IPS-18a (cell line): ENCODE measurements at regions not wholly inside any gene's neighbourhood (a gene's known extent, or its start where the extent isn't known, plus 50 kb on each side); places are given as distances from the start of the nearest gene placed in this dataset.

Source experiments
- H3K27ac ChIP-seq: one replicate; pipeline ENCODE4 v1.5.1; 2013; ENCODE audit warnings: low read length
- H3K27me3 ChIP-seq: one replicate; pipeline ENCODE4 v1.6.1; 2013; ENCODE audit warnings: mild to moderate bottlenecking, low read length; ENCODE audit not compliant: control insufficient read depth, insufficient read depth
- H3K36me3 ChIP-seq: one replicate; pipeline ENCODE4 v1.6.1; 2013; ENCODE audit warnings: low read depth, low read length; ENCODE audit not compliant: control insufficient read depth
- H3K4me1 ChIP-seq: one replicate; pipeline ENCODE4 v1.6.1; 2013; ENCODE audit warnings: low read depth, low read length; ENCODE audit not compliant: control insufficient read depth
- H3K4me3 ChIP-seq: one replicate; pipeline ENCODE4 v1.5.1; 2013; ENCODE audit warnings: low read length
- H3K9ac ChIP-seq: one replicate; pipeline ENCODE4 v1.6.1; 2013; ENCODE audit warnings: mild to moderate bottlenecking, low read length, moderate library complexity
- H3K9me3 ChIP-seq: one replicate; pipeline ENCODE4 v1.6.1; 2013; ENCODE audit warnings: low read depth, low read length; ENCODE audit not compliant: control insufficient read depth

GRCh38 chr1:218646288-218646687 lies 301.2 kb downstream of the TGFB2 start:
- no peak overlapping the region for H3K4me3 ChIP-seq
- H3K27me3 ChIP-seq, result no peaks in the 10 kb centered on the region
- no peaks in the 10 kb centered on the region for H3K4me1 ChIP-seq
- H3K9me3 ChIP-seq, result no peaks in the 10 kb centered on the region
- H3K36me3 ChIP-seq, result no peaks in the 10 kb centered on the region
- H3K27ac ChIP-seq, result no peak overlapping the region
- no peak overlapping the region for H3K9ac ChIP-seq

- H3K36me3 ChIP-seq, result no peaks in the 10 kb centered on the region
- no peaks in the 10 kb centered on the region for H3K4me1 ChIP-seq
- no peak overlapping the region for H3K4me3 ChIP-seq
- no peaks in the 10 kb centered on the region for H3K9me3 ChIP-seq
- no peaks in the 10 kb centered on the region for H3K27me3 ChIP-seq
- no peak overlapping the region for H3K9ac ChIP-seq
- H3K27ac ChIP-seq, result no peak overlapping the region
Observed at GRCh38 chr1:218656301-218657037, 311.3 kb downstream of the TGFB2 start.

- Histone ChIP-seq H3K9ac (no peak overlapping the region), H3K27me3 (no peaks in the 10 kb centered on the region), H3K36me3 (no peaks in the 10 kb centered on the region), H3K4me3 (no peak overlapping the region), H3K27ac (no peak overlapping the region), H3K4me1 (no peaks in the 10 kb centered on the region), H3K9me3 (no peaks in the 10 kb centered on the region)
Observed at GRCh38 chr1:218658269-218658668, 313.1 kb downstream of the TGFB2 start.

DNA sequence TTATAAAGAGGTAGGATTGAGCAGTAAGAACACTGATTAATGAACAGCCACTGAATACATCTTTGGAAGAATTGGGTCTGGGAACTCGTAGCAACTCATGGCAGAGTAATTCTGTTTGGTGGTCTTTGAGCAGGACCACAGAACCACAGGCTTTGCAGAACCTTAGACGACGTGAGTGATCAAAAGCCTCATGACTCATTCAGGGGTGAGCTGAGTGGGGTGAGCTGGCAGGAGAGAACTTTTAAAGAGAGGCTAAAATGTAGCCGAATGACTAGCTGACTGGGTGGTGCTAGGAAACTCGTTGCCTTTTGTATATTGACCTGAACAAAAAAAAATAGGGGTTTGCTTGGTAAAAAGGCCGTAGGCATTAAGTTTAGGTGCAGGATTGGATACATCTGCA lies 313.8 kb downstream of the TGFB2 start:
- Histone ChIP-seq H3K4me3 (no peak overlapping the region), H3K27ac (no peak overlapping the region), H3K36me3 (no peaks in the 10 kb centered on the region), H3K27me3 (no peaks in the 10 kb centered on the region), H3K9ac (no peak overlapping the region), H3K9me3 (no peaks in the 10 kb centered on the region), H3K4me1 (no peaks in the 10 kb centered on the region)

GRCh38 chr1:218659911-218660677 lies 315.0 kb downstream of the TGFB2 start:
- Histone ChIP-seq H3K36me3 (no peaks in the 10 kb centered on the region), H3K9me3 (no peaks in the 10 kb centered on the region), H3K27ac (no peak overlapping the region), H3K4me3 (no peak overlapping the region), H3K4me1 (no peaks in the 10 kb centered on the region), H3K27me3 (no peaks in the 10 kb centered on the region), H3K9ac (no peak overlapping the region)

DNA sequence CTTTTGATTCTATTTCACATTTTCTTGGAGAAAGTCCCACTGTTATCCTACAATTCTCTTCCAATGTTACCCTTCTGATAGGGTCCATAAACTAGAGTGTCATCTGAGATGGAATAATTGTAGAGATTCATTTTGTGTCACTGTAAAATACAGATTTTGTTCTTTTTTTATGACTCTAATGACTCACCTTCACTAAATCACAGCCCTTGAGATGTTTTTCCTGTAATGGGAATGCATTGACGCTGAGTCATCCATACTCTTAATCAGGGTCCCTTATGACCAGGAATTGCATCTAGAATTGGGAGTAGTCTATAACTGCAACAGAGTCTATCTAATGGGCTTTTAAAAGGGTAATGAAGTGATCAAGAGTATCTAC lies 315.5 kb downstream of the TGFB2 start:
- Histone ChIP-seq H3K4me3 (no peak overlapping the region), H3K36me3 (no peaks in the 10 kb centered on the region), H3K9ac (no peak overlapping the region), H3K9me3 (no peaks in the 10 kb centered on the region), H3K27me3 (no peaks in the 10 kb centered on the region), H3K27ac (no peak overlapping the region), H3K4me1 (no peaks in the 10 kb centered on the region)

GRCh38 chr1:218661411-218661810 lies 316.3 kb downstream of the TGFB2 start:
- Histone ChIP-seq H3K36me3 (no peaks in the 10 kb centered on the region), H3K27ac (no peak overlapping the region), H3K9ac (no peak overlapping the region), H3K27me3 (no peaks in the 10 kb centered on the region), H3K9me3 (no peaks in the 10 kb centered on the region), H3K4me1 (no peaks in the 10 kb centered on the region), H3K4me3 (no peak overlapping the region)

GRCh38 chr1:218664385-218665170 lies 319.4 kb downstream of the TGFB2 start:
- Histone ChIP-seq H3K27ac (no peak overlapping the region), H3K9ac (no peak overlapping the region), H3K27me3 (no peaks in the 10 kb centered on the region), H3K4me3 (no peak overlapping the region), H3K9me3 (no peaks in the 10 kb centered on the region), H3K36me3 (no peaks in the 10 kb centered on the region), H3K4me1 (no peaks in the 10 kb centered on the region)

DNA sequence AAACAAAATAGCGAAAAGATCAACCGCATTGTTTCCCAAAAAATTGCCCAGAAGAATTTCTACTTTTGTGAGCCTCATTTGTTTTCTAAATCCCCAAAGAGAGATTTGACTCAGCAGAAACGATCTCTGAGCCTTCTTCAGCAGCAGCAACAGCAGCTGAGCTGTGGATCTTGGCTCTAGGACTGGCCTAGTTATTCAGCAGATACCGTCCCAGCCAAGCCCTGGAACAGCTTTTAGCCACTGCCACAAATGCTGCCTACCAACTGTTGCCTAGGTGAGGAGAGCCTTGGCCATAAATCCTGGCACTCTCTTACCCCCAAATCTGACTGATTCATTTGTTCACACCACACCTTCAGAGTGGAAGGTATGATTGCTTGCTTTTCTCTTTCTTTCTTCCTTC lies 320.1 kb downstream of the TGFB2 start:
- H3K4me1 ChIP-seq, result no peaks in the 10 kb centered on the region
- no peaks in the 10 kb centered on the region for H3K9me3 ChIP-seq
- H3K27me3 ChIP-seq, result no peaks in the 10 kb centered on the region
- H3K9ac ChIP-seq, result no peak overlapping the region
- no peaks in the 10 kb centered on the region for H3K36me3 ChIP-seq
- no peak overlapping the region for H3K27ac ChIP-seq
- H3K4me3 ChIP-seq, result no peak overlapping the region

DNA sequence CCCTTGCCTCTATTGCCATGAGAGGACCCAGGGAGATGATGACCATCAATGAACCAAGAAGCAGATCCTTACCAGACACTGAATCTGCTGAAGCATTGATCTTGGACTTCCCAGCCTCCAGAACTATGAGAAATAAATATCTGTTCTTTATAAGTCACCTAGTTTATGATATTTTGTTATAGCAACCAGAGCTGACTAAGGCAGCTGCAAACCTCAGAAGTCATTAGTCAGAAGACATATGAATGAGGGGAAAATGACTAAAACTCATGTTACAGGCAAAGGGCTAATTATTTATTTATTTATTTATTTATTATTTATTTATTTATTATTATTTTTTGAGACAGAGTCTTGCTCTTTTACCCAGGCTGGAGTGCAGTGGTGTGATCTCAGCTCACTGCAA lies 321.1 kb downstream of the TGFB2 start:
- no peak overlapping the region for H3K27ac ChIP-seq
- H3K4me3 ChIP-seq, result no peak overlapping the region
- H3K36me3 ChIP-seq, result no peaks in the 10 kb centered on the region
- no peaks in the 10 kb centered on the region for H3K4me1 ChIP-seq
- no peaks in the 10 kb centered on the region for H3K27me3 ChIP-seq
- no peak overlapping the region for H3K9ac ChIP-seq
- no peaks in the 10 kb centered on the region for H3K9me3 ChIP-seq

- H3K9ac ChIP-seq, result no peak overlapping the region
- H3K9me3 ChIP-seq, result no peaks in the 10 kb centered on the region
- no peaks in the 10 kb centered on the region for H3K4me1 ChIP-seq
- H3K4me3 ChIP-seq, result no peak overlapping the region
- H3K27me3 ChIP-seq, result no peaks in the 10 kb centered on the region
- no peaks in the 10 kb centered on the region for H3K36me3 ChIP-seq
- H3K27ac ChIP-seq, result no peak overlapping the region
Observed at GRCh38 chr1:218667781-218668516, 322.8 kb downstream of the TGFB2 start.
